ENCODE measurements at regions not wholly inside any gene's neighbourhood (a gene's known extent, or its start where the extent isn't known, plus 50 kb on each side); places are given as distances from the start of the nearest gene placed in this dataset.

DNA sequence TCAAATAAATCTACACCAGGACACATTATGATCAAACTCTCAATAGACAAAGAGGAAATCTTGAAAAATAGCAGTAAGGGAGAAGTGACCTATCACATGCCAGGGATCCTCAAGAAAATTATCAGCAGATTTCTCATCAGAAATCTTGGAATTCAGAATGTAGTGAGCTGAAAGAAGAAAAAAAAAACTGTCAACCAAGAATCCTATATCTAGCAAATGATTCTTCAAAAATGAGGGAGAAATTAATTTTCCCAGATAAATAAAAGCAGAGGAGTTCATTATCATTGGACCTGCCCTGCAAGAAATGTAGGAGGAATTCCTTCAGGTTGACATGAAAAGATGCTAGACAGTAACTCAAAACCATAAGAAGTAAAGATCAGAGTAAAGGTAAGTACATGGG is 363.6 kb downstream of the TFAP2A start:
- TF ChIP-seq, protein P1, sequence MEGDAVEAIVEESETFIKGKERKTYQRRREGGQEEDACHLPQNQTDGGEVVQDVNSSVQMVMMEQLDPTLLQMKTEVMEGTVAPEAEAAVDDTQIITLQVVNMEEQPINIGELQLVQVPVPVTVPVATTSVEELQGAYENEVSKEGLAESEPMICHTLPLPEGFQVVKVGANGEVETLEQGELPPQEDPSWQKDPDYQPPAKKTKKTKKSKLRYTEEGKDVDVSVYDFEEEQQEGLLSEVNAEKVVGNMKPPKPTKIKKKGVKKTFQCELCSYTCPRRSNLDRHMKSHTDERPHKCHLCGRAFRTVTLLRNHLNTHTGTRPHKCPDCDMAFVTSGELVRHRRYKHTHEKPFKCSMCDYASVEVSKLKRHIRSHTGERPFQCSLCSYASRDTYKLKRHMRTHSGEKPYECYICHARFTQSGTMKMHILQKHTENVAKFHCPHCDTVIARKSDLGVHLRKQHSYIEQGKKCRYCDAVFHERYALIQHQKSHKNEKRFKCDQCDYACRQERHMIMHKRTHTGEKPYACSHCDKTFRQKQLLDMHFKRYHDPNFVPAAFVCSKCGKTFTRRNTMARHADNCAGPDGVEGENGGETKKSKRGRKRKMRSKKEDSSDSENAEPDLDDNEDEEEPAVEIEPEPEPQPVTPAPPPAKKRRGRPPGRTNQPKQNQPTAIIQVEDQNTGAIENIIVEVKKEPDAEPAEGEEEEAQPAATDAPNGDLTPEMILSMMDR (conservative IDR thresholded peaks at IDR 0.05; ENCODE audit: low read depth, low read length), result no peak
- TF ChIP-seq POLR2A (IDR thresholded peaks at IDR 0.05; ENCODE audit: low read depth, low read length) (no peak), BHLHE40 (IDR thresholded peaks at IDR 0.05; ENCODE audit: low read depth, low read length) (no peak), RAD21 (IDR thresholded peaks at IDR 0.05; ENCODE audit: low read length) (no peak), FOS (IDR thresholded peaks at IDR 0.05; ENCODE audit: low read depth, low read length) (no peak), CEBPB (IDR thresholded peaks at IDR 0.05; ENCODE audit: low read depth, low read length) (no peak), RFX5 (IDR thresholded peaks at IDR 0.05; ENCODE audit: low read depth, low read length) (no peak), MAFK (IDR thresholded peaks at IDR 0.05; ENCODE audit: low read depth, low read length) (no peak), RCOR1 (IDR thresholded peaks at IDR 0.05; ENCODE audit: insufficient replicate concordance, low read length) (no peak), MAZ (IDR thresholded peaks at IDR 0.05; ENCODE audit: borderline replicate concordance, low read depth, low read length) (no peak)
- TF ChIP-seq, protein P2, sequence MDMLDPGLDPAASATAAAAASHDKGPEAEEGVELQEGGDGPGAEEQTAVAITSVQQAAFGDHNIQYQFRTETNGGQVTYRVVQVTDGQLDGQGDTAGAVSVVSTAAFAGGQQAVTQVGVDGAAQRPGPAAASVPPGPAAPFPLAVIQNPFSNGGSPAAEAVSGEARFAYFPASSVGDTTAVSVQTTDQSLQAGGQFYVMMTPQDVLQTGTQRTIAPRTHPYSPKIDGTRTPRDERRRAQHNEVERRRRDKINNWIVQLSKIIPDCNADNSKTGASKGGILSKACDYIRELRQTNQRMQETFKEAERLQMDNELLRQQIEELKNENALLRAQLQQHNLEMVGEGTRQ (IDR thresholded peaks at IDR 0.05; ENCODE audit: low read depth, low read length), result no peak
- TF ChIP-seq, protein P3, sequence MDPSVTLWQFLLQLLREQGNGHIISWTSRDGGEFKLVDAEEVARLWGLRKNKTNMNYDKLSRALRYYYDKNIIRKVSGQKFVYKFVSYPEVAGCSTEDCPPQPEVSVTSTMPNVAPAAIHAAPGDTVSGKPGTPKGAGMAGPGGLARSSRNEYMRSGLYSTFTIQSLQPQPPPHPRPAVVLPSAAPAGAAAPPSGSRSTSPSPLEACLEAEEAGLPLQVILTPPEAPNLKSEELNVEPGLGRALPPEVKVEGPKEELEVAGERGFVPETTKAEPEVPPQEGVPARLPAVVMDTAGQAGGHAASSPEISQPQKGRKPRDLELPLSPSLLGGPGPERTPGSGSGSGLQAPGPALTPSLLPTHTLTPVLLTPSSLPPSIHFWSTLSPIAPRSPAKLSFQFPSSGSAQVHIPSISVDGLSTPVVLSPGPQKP (IDR thresholded peaks at IDR 0.05; ENCODE audit: borderline replicate concordance, low read depth, low read length), result no peak
